D341Med (cell line): ENCODE measurements at regions not wholly inside any gene's neighbourhood (a gene's known extent, or its start where the extent isn't known, plus 50 kb on each side); places are given as distances from the start of the nearest gene placed in this dataset.

Source experiments
- DNase-seq: peaks from one replicate; pipeline ENCODE4 v3.0.0; 2012; ENCODE audit warnings: low spot score

DNA sequence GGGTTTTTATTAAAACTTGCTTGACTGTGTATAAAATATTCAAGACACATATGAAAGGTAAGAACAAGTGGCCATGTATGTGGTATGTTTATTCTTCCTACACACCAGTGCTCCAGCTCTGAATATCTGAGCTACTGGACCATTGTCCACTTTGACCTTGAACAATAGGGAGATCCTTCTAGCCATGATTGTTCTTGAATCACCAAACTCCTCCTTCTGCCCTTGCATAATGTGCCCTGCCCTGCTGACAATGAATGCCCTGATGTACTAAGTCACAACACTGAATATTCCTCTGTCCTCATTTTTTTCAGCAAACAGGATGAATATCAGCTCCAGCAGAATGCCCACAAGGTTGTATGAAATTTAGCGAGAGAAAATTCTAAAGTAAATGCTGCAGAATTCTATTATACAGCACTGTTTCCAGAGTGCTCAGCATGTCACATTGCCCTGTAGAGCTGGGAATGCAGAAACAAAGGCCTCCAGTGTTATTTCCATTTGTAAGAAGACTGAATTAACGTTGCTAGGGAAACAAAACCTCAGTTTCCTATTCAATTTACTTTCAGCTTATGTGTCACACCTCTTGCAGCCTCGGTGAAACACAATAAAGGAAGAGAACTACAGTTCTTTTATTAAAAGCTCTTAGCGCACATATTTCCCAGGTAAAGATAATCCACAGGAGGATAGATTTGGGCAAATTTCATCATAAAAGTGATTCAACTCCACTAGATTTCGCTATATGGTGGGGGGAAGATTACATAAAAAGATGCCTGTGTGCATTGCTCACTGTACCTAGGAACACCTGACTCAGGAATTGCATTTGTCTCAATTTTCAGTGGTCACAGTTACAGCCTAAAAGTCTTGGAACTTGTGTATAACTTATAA lies 187.4 kb upstream of the ATP1B1 start:
- DNase-seq: no peak

DNA sequence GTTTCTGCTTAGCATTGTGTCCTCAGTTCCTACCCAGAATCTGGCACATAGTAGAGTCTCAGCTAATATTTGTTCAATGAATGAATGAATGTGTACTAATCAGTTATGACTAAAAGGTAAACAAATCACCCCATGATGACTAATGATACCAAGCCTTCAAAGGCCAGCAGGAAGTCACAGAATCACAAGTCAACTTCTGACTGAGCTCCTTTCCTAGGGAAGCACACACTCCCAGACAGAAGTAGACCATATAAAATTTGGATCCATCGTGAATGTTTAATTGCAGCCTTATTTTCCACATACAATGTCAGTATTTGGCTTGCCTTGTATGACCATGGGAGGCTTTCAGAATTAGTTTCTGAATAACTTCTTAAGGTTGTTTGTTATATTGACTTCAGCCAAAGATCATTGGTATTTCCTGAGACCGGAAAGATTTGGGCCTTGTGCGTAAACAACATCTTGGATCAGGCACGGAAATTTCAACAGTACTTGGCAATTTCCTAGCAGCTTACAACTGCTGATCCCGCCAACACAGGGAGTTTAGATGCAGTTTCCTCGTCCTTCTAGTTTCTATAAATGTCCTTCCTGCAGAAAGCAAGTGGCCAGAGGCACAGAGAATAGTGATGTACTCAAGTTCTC lies 185.9 kb upstream of the ATP1B1 start:
- no peak for DNase-seq

DNA sequence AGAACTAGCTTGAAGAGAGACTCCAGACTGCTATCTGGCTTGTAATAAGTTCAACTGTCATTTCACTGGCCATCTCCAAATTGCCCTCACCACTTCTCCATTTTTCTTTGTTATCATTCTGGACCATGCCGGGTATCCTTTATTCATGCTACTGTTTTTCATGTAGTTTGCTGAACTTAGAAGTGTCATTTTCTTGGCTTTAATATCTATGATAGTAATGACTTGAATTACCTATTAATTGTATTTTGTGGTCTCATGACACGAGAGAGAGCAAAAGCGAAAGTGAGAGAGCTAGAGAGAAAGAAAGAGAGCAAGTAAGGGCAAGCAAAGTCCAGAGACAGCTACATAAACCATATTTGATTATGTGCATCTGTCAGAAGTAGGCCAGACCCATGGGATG lies 184.9 kb upstream of the ATP1B1 start:
- DNase-seq: no peak

DNA sequence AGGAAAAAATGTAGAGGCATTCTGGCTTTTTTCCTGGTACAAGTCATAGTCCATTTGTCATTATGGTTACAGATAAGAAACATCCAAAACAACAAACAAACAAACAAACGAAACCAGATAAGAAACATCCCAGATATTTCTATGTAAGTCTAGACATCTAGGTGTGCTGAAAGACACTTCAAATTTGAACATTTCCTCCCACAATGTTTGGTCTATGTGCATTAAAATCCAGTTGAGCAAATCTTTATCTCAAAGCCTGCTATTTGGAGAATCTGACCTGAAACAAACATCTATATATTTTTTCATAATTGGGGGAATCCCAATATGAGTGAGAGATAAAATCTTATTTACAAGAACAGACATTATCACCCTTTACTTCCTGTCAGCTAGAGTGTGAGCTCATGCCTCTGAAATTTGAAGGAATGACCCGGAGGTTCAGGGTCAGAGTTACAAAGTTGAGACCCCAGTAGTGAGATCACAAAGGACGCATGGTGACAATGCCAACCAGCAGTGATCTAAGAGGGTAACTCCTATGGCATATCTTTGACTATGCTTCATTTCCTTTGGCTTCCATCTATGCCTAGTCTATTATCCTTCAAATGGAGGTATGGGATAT lies 182.9 kb upstream of the ATP1B1 start:
- DNase-seq: no peak

DNA sequence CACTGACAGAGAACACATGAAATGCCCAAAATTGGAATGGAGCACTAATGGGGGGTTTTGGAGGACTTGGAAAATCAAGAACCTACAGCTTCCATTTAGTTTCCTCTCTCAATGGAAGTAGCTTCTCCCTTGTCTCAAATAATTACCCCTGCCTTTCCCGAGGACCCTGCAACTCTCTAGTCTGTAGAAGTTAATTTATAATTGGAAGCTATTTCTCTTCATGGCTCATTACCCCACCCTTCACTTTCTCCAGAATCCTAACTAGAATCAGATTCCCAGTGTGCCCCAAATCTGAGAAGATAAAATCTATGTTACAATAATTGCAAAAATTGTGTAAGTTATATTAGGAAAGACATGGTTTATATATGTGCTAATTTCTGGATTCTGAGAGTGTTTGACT lies 181.5 kb upstream of the ATP1B1 start:
- DNase-seq: no peak

DNA sequence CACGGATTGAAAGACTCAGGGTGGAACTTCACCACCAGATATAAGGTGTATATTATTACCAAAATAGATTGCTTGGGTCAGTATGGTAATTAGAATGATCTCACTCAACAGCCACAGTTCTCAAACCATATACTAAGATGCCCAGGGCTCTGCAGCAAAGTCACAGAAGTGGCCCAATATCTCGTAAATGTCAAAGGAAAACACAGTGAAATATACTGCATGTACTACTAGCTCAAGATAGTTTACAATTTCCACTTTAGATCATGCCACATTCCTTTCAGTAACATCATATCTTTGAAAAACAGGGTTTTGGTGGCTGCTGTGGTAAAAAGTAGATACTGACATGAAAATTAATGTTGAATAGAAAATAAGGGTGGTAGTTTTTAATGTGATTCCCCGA lies 180.3 kb upstream of the ATP1B1 start:
- DNase-seq: no peak

DNA sequence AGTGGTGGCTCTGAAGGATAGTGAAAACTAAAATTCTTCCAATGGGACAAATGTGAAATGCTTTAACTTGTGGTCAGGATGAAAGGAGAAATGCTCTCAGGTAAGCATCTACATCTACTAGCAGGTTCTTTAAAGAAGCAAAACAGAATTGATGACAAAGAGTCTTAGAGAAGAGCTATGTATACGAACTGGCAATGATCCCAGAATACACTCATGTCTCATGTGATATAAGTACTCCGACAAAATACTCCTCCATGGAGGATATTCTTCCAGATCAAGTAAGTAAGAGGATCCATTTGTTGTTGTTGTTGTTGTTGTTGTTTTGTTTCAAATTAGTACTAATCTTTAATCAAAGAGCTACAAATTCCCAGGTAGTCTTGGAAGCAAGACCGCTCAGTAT lies 174.0 kb upstream of the ATP1B1 start:
- no peak for DNase-seq

DNA sequence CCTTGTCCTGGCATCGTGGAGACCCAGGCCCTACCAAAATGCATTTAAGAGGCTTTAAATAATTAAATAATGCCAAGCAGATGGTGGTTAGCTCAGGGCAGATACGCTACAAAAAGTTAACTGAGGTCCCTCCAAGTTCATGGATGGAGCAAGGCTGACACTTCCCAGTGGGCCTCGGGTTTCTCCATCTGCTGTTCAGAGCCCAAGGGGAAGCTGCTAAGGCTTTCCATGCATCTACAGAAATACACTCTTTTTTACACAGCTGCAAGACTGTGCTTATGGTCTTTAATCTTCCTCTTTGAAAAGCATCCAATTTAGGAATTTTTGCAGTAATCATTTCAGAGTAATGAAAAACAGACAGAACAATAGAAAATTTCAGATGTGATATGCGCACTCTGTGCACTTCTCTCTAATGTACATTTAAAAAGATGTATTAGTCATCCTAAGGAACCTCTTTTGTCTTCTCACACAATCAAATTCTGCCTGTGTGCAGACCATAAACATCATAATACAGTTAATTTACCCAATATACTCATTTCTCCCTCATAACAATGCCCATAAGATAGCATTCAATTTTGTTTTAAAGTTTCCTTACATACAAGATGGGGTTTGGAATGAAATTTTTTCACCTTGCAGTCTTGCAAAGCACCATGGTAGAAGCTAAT lies 173.2 kb upstream of the ATP1B1 start:
- no peak for DNase-seq

DNA sequence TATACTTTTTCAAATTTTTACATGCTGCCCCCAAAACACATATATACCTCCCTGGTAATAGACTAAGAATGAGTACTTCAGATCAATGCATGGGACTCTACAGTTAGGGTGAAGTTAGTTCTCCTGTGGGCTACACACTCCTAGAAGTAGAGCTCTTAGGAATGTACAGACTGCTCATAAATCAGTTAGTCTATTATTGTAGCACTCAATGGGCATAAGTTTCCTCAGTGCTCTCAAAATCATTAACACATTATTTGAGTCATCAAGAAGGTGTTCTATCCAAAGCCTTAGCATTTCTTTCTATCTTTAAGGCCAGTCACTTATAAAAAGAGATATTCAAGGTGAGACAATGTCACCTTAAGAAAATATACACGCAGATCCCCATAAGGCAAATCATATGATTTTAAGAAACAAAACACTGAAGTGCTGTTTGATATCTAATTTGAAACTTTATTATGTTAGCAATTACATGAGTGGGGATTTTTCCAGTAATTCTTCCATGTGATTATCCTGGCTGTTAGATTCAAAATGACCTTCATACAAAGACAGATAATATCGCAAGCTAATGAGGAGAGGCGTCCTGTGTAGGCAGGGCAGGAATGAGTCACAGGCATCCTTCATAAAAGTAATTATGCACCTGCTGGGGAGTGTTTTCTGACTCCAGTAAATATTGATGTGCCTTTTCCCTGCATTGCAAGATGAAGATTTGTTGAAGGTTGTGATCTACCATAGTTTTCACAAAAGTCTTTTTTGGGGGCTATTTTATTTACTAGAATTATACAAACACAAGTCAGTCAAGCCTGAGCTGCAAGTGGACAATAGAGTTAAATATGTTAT lies 167.2 kb upstream of the ATP1B1 start:
- DNase-seq: no peak

DNA sequence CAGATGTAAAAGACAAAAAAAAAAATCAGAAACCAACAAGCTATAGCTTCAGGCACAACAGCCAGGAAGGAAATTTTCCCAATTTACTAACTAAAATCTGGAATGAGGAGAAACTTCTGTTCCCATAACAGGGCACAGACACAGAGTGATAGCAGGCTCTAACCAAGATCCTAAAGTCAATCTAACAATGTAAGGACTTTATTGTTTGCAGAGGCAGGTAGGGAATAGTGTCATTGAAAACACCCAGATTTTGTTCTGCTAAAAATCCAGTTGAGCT lies 166.6 kb upstream of the ATP1B1 start:
- DNase-seq: no peak

DNA sequence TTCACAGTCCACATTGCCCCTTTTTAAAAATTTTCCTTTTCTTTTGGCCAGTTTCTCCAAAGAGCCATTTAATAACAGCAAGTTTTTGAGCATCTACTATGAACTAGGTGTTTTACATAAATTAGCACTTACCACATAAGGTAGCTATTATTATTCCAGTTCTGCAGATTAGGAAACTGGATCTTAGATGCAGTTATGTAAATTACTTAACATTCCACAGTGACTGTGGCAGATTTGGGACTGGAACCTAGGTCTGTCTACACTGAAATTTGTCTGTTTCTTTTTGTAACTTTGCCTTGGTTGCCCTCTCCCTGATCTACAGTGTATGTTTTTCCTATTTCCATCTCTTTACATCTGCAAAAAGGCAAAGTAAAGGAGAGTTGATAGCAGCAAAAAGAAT lies 164.8 kb upstream of the ATP1B1 start:
- DNase-seq: no peak

DNA sequence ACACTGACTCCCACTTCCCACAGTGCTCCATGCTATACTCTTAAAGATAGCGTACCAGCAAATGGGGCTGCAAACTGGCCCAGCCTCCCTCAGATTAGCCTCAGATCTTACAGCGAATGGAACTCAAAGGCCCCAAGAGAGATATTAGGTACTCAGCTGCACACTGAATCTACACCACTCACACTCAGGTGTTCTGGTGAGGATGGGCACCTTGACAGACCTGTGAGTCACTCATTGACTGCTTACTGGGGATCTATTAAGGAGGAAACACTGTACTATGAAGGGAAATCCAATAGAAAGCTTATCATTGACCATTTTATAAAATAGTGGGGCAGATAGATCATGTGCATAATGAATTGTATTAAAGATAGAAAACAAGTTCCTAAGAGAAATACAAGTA lies 164.3 kb upstream of the ATP1B1 start:
- no peak for DNase-seq

DNA sequence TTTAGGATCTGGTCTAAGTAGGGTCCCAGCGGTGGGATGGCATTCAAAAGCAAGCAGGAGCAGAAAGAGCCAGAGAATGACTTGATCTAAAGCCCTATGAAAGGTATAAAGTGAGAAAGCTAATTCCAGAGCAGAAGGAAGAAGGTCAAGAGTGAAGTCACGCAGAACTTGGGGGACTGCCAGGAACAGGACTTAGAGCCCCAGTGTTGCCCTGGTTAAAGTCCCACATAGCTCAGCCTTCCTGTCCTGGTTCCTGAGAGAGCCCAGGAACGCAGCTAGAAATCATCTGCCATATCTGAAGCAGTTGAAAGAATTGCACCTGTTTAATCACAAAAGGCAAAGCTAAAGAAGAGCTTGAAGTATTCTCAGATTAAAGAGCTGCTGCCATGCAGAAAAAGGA lies 160.6 kb upstream of the ATP1B1 start:
- no peak for DNase-seq

DNA sequence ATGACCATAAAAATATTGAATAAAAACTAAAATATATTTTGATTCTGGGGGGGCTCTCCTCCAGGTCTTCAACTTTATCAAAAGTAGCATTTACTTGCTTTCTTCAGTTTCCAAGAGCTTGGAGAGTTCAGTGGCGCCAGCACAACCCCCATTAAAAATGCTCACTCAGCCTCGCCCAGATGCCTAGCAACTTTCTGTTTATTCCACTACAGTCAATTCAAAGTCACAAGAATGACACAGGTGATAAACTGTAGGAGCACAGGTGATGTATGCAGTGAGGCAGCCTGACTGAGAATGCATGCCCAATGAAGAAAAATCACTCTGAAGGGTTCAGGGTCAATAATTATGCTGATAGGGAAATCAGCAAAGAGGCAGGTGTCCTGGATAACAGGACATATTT lies 159.4 kb upstream of the ATP1B1 start:
- no peak for DNase-seq

DNA sequence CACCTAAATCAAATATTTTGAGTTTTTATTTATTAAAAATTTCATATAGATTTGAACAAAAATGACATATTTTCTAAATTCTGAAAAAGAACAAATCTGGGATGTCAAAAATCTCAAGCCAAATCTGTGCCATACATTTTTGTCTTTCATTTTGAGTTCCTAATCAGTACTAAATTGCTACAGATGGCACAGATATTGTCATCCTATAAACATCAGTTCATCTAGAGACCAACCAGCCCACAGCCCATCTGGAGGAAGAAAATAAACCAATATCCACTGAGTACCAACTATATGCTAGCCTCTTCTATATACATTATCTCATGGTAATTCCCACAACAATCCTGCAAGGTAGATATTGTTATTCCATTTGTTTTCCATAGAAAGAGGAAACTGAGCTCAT lies 156.8 kb upstream of the ATP1B1 start:
- DNase-seq: no peak

DNA sequence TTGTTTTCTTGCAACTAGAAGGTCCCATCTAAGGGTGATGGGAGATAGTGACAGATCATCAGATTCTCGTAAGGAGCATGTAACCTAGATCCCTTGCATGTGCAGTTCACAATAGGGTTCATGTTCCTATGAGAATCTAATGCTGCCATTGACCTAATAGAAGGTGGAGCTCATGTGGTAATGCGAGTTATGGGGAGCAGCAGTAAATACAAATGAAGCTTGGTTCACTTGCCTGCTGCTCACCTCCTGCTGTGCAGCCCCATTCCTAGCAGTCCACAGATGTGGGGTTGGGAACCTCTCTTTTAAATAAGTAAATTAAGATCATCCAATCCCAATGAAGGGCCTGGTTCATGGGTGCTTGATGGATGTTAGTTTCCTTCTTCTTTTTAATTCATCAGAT lies 148.7 kb upstream of the ATP1B1 start:
- DNase-seq: no peak

DNA sequence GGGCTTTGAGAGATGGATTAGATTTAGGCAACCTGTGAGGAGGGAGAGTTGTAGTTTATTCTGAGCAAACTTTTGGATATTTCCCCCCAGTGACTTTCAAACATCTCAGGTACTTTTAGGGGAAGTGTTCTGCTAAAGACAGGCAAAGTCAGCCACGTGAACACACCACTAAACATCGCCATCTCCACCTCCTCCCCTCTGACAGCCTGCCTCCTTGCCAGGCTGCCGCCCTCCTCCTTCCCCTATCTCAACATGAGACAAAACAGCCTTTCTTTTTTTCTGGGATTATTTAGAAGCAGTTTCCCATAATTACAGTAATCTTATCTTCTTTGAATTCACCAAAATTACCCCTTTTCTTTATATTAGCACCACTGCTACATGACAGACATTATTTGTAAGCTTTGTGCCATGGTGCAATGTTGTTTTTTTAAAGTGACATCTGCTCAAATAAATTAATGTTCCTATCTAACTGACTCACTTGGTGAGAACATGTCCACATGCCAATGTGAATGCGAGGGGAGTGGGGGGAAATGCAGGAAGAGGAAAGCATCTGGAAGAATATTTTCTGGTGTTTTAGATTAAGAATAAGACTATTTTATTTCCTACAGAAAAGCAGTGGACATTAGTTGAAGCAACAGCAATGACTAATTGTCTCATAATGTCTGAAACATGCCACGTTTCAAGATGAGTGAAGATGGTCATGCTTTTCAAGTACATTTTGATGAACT lies 147.8 kb upstream of the ATP1B1 start:
- no peak for DNase-seq

DNA sequence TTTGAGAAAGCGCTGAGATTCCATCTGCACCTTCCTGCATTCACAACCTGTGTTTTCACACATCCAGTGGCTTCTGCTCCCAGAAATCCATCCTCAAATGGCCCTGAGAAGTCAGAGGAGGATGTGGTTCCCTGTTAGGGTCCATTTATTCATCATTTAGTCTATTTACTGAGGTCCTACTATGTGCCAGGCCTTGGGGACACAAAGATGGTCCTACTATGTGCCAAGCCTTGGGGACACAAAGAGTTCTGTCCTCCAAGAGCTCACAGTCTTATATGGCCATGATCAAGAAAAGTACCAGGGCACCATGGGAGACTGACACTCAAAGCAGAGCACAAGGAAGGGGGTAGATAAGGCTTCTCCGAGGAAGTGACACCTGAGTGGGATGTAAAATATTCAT lies 147.1 kb upstream of the ATP1B1 start:
- DNase-seq: no peak

DNA sequence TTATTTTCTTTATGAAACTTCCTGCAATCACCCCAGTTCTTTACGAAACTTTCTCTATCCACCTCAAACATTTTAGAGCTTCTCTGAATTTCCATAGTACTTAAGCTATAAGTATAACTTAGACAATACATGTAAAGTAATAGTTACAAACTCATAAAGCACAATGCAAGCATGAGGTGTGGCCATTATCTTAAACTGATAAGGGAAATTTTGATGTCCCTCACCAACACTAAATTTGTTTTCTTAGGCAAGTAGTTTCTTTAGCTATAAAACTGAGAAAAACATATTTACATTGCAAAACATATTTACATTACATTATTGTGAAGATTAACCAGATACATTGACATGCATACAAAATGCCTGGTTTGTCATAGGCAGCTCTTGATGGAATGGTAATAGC lies 146.4 kb upstream of the ATP1B1 start:
- no peak for DNase-seq

DNA sequence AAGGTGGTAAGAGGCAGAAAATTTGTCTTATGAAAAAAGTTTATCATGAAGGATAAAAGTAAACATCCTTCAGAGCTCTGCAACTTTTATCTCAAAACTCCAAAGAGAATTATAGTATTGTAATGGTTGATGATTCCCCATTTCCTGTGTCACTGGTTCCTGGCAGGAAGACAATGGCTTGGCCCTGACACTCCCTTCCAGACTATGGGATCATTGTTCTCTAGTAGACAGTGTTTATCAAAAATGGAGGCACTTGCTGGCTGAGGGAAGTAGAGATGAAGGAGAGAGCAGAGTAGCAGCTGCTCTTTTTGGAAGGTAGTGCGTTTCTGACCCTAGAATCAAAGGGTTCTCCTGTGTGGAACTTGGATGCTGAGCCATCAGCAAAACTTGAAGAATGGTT lies 145.9 kb upstream of the ATP1B1 start:
- DNase-seq: no peak

DNA sequence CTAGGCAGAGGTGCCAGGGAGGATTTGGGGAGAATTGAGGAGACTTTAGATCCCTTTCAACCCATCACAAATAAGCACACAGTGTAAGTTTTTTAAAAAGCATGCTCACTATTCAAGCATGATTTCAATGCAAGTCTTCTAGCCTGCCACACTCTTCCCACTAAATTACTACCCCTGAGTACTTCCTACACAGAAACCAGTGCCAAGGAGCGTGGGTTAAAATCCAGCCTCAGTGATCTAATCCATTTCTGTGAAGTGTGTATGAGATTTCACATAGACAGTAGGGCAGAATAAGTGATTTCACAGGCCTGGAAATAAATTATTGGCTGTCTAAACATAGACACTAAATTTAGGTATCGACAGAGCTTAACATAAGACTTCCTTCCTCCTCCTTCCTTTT lies 142.9 kb upstream of the ATP1B1 start:
- DNase-seq: no peak

DNA sequence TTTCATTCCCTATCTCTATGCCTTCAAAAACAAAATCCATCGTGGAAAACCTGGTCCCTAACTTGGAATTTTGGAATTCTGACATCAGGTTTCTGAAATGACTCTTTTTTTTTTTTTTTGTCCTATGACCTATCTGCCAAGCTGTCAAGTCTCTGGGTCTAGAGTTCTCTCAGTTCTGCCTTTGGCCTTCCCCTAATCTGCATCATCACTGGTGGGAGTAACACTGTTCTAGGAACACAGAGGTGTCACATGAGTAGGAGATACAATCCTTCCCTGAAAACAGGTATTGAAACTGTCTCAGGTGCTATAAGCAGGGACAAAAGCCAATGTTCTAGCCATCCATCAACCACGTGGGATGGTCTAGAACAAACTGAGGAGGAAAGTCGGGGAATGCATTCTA lies 142.0 kb upstream of the ATP1B1 start:
- no peak for DNase-seq
